HepG2 (cell line): ENCODE measurements at regions not wholly inside any gene's neighbourhood (a gene's known extent, or its start where the extent isn't known, plus 50 kb on each side); places are given as distances from the start of the nearest gene placed in this dataset.

Source experiments
- FOXK1 ChIP-seq: sonication (generic); formaldehyde crosslinking; IDR thresholded peaks from 2 replicates; pipeline ENCODE4 v1.4.0; 2020; ENCODE audit warnings: low read depth, missing genetic modification reagents, borderline replicate concordance
- NFATC3 ChIP-seq: sonication (generic); formaldehyde crosslinking; IDR thresholded peaks from 2 replicates; pipeline ENCODE4 v1.5.1; 2020; ENCODE audit warnings: mild to moderate bottlenecking, missing genetic modification reagents
- NR2F2 ChIP-seq: IDR thresholded peaks from 2 replicates; pipeline ENCODE4 v1.6.1; 2012; ENCODE audit warnings: low read depth, inconsistent platforms, borderline replicate concordance
- POGZ ChIP-seq: sonication (generic); formaldehyde crosslinking; IDR thresholded peaks from 2 replicates; pipeline ENCODE4 v1.4.0; 2020; ENCODE audit warnings: mild to moderate bottlenecking, missing genetic modification reagents
- ZFP36L2 ChIP-seq: sonication (generic); formaldehyde crosslinking; IDR thresholded peaks from 2 replicates; pipeline ENCODE4 v1.4.0; 2020; ENCODE audit warnings: missing genetic modification reagents
- ZMAT3 ChIP-seq: sonication (generic); formaldehyde crosslinking; conservative IDR thresholded peaks from 2 replicates; pipeline ENCODE4 v1.7.0; 2021; ENCODE audit warnings: missing genetic modification reagents
- ZNF34 ChIP-seq: sonication (generic); formaldehyde crosslinking; IDR thresholded peaks from 2 replicates; pipeline ENCODE4 v1.4.0; 2020; ENCODE audit warnings: mild to moderate bottlenecking, missing genetic modification reagents, borderline replicate concordance
- ZNF878 ChIP-seq: sonication (generic); formaldehyde crosslinking; IDR thresholded peaks from 2 replicates; pipeline ENCODE4 v1.8.1; 2023; ENCODE audit warnings: mild to moderate bottlenecking, missing genetic modification reagents, moderate library complexity
- TF ChIP-seq, protein P1 (sequence below): sonication (generic); formaldehyde crosslinking; IDR thresholded peaks from 2 replicates; pipeline ENCODE4 v1.5.0; 2020; ENCODE audit warnings: mild to moderate bottlenecking, missing genetic modification reagents, borderline replicate concordance
- TF ChIP-seq, protein P2 (sequence below): sonication (generic); formaldehyde crosslinking; IDR thresholded peaks from 2 replicates; pipeline ENCODE4 v1.5.0; 2020; ENCODE audit warnings: mild to moderate bottlenecking, missing genetic modification reagents
- TF ChIP-seq, protein P3 (sequence below): sonication (generic); formaldehyde crosslinking; IDR thresholded peaks from 2 replicates; pipeline ENCODE4 v1.4.0; 2020; ENCODE audit warnings: mild to moderate bottlenecking, missing genetic modification reagents
- TF ChIP-seq, protein P4 (sequence below): sonication (generic); formaldehyde crosslinking; IDR thresholded peaks from 2 replicates; pipeline ENCODE4 v1.4.0; 2020; ENCODE audit warnings: missing genetic modification reagents, borderline replicate concordance
- TF ChIP-seq, protein P5 (sequence below): IDR thresholded peaks from 2 replicates; pipeline ENCODE4 v1.4.0; 2020; ENCODE audit warnings: mild to moderate bottlenecking, missing genetic modification reagents

DNA sequence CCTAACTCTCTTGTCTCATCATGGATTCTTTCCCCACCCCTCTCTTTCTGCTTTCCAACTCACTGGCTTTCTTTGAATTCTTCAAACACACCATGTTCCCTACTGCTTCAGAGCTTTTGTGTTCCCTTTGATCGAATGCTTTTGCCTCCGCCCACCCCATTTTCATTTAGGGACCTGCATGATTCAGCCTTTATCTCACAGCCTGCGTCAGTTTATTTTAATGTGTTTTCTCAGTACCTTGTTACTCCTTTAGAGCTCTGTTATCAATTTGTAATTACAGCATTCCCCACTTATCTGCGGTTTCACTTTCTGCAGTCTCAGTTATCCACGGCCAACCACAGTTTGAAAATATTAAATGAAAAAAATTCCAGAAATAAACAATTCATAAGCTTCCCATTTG is 451.3 kb downstream of the METTL15 start (continued):
- TF ChIP-seq, protein P1, sequence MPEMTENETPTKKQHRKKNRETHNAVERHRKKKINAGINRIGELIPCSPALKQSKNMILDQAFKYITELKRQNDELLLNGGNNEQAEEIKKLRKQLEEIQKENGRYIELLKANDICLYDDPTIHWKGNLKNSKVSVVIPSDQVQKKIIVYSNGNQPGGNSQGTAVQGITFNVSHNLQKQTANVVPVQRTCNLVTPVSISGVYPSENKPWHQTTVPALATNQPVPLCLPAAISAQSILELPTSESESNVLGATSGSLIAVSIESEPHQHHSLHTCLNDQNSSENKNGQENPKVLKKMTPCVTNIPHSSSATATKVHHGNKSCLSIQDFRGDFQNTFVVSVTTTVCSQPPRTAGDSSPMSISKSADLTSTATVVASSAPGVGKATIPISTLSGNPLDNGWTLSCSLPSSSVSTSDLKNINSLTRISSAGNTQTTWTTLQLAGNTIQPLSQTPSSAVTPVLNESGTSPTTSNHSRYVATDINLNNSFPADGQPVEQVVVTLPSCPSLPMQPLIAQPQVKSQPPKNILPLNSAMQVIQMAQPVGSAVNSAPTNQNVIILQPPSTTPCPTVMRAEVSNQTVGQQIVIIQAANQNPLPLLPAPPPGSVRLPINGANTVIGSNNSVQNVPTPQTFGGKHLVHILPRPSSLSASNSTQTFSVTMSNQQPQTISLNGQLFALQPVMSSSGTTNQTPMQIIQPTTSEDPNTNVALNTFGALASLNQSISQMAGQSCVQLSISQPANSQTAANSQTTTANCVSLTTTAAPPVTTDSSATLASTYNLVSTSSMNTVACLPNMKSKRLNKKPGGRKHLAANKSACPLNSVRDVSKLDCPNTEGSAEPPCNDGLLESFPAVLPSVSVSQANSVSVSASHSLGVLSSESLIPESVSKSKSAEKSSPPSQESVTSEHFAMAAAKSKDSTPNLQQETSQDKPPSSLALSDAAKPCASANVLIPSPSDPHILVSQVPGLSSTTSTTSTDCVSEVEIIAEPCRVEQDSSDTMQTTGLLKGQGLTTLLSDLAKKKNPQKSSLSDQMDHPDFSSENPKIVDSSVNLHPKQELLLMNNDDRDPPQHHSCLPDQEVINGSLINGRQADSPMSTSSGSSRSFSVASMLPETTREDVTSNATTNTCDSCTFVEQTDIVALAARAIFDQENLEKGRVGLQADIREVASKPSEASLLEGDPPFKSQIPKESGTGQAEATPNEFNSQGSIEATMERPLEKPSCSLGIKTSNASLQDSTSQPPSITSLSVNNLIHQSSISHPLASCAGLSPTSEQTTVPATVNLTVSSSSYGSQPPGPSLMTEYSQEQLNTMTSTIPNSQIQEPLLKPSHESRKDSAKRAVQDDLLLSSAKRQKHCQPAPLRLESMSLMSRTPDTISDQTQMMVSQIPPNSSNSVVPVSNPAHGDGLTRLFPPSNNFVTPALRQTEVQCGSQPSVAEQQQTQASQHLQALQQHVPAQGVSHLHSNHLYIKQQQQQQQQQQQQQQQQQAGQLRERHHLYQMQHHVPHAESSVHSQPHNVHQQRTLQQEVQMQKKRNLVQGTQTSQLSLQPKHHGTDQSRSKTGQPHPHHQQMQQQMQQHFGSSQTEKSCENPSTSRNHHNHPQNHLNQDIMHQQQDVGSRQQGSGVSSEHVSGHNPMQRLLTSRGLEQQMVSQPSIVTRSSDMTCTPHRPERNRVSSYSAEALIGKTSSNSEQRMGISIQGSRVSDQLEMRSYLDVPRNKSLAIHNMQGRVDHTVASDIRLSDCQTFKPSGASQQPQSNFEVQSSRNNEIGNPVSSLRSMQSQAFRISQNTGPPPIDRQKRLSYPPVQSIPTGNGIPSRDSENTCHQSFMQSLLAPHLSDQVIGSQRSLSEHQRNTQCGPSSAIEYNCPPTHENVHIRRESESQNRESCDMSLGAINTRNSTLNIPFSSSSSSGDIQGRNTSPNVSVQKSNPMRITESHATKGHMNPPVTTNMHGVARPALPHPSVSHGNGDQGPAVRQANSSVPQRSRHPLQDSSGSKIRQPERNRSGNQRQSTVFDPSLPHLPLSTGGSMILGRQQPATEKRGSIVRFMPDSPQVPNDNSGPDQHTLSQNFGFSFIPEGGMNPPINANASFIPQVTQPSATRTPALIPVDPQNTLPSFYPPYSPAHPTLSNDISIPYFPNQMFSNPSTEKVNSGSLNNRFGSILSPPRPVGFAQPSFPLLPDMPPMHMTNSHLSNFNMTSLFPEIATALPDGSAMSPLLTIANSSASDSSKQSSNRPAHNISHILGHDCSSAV (CRISPR knock-in tag), result no peak
- no peak for TF ChIP-seq ZNF878
- no peak for TF ChIP-seq ZFP36L2
- TF ChIP-seq, protein P2, sequence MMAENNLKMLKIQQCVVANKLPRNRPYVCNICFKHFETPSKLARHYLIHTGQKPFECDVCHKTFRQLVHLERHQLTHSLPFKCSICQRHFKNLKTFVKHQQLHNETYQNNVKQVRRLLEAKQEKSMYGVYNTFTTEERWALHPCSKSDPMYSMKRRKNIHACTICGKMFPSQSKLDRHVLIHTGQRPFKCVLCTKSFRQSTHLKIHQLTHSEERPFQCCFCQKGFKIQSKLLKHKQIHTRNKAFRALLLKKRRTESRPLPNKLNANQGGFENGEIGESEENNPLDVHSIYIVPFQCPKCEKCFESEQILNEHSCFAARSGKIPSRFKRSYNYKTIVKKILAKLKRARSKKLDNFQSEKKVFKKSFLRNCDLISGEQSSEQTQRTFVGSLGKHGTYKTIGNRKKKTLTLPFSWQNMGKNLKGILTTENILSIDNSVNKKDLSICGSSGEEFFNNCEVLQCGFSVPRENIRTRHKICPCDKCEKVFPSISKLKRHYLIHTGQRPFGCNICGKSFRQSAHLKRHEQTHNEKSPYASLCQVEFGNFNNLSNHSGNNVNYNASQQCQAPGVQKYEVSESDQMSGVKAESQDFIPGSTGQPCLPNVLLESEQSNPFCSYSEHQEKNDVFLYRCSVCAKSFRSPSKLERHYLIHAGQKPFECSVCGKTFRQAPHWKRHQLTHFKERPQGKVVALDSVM (CRISPR knock-in tag), result no peak
- no peak for TF ChIP-seq ZNF34
- TF ChIP-seq, protein P3, sequence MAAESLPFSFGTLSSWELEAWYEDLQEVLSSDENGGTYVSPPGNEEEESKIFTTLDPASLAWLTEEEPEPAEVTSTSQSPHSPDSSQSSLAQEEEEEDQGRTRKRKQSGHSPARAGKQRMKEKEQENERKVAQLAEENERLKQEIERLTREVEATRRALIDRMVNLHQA (CRISPR knock-in tag), result no peak
- TF ChIP-seq FOXK1 (CRISPR knock-in tag), result no peak
- TF ChIP-seq, protein P4, sequence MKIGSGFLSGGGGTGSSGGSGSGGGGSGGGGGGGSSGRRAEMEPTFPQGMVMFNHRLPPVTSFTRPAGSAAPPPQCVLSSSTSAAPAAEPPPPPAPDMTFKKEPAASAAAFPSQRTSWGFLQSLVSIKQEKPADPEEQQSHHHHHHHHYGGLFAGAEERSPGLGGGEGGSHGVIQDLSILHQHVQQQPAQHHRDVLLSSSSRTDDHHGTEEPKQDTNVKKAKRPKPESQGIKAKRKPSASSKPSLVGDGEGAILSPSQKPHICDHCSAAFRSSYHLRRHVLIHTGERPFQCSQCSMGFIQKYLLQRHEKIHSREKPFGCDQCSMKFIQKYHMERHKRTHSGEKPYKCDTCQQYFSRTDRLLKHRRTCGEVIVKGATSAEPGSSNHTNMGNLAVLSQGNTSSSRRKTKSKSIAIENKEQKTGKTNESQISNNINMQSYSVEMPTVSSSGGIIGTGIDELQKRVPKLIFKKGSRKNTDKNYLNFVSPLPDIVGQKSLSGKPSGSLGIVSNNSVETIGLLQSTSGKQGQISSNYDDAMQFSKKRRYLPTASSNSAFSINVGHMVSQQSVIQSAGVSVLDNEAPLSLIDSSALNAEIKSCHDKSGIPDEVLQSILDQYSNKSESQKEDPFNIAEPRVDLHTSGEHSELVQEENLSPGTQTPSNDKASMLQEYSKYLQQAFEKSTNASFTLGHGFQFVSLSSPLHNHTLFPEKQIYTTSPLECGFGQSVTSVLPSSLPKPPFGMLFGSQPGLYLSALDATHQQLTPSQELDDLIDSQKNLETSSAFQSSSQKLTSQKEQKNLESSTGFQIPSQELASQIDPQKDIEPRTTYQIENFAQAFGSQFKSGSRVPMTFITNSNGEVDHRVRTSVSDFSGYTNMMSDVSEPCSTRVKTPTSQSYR (CRISPR knock-in tag), result no peak
- TF ChIP-seq, protein P5, sequence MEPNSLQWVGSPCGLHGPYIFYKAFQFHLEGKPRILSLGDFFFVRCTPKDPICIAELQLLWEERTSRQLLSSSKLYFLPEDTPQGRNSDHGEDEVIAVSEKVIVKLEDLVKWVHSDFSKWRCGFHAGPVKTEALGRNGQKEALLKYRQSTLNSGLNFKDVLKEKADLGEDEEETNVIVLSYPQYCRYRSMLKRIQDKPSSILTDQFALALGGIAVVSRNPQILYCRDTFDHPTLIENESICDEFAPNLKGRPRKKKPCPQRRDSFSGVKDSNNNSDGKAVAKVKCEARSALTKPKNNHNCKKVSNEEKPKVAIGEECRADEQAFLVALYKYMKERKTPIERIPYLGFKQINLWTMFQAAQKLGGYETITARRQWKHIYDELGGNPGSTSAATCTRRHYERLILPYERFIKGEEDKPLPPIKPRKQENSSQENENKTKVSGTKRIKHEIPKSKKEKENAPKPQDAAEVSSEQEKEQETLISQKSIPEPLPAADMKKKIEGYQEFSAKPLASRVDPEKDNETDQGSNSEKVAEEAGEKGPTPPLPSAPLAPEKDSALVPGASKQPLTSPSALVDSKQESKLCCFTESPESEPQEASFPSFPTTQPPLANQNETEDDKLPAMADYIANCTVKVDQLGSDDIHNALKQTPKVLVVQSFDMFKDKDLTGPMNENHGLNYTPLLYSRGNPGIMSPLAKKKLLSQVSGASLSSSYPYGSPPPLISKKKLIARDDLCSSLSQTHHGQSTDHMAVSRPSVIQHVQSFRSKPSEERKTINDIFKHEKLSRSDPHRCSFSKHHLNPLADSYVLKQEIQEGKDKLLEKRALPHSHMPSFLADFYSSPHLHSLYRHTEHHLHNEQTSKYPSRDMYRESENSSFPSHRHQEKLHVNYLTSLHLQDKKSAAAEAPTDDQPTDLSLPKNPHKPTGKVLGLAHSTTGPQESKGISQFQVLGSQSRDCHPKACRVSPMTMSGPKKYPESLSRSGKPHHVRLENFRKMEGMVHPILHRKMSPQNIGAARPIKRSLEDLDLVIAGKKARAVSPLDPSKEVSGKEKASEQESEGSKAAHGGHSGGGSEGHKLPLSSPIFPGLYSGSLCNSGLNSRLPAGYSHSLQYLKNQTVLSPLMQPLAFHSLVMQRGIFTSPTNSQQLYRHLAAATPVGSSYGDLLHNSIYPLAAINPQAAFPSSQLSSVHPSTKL (CRISPR knock-in tag), result no peak
- TF ChIP-seq NFATC3, result no peak
- TF ChIP-seq ZMAT3 (CRISPR knock-in tag), result no peak
- no peak for TF ChIP-seq NR2F2
- TF ChIP-seq POGZ, result no peak
